NCI-H2107 (cell line): ENCODE measurements at regions not wholly inside any gene's neighbourhood (a gene's known extent, or its start where the extent isn't known, plus 50 kb on each side); places are given as distances from the start of the nearest gene placed in this dataset.

Experiments used
- DNase-seq: peaks from one replicate; lab custom pipeline; 2025; lab: John Stamatoyannopoulos, UW

GRCh38 chr20:60064554-60065196 lies 106.5 kb downstream of the CDH26 start:
- no peak for DNase-seq

- no peak for DNase-seq
Measured at GRCh38 chr20:60065741-60066437, 107.7 kb downstream of the CDH26 start.

- no peak for DNase-seq
Measured at GRCh38 chr20:60066438-60066823, 108.2 kb downstream of the CDH26 start.

- no peak for DNase-seq
Measured at GRCh38 chr20:60068509-60068908, 110.3 kb downstream of the CDH26 start.

GRCh38 chr20:60069656-60070055 lies 111.4 kb downstream of the CDH26 start:
- no peak for DNase-seq

GRCh38 chr20:60070791-60071190 lies 112.6 kb downstream of the CDH26 start:
- DNase-seq = no peak

- DNase-seq = no peak
Measured at GRCh38 chr20:60071965-60072364, 113.7 kb downstream of the CDH26 start.

- no peak for DNase-seq
Measured at GRCh38 chr20:60073086-60073485, 114.9 kb downstream of the CDH26 start.

- no peak for DNase-seq
Measured at GRCh38 chr20:60073504-60073903, 115.3 kb downstream of the CDH26 start.

- DNase-seq = no peak
Measured at GRCh38 chr20:60074276-60074675, 116.1 kb downstream of the CDH26 start.

GRCh38 chr20:60078351-60079250 lies 120.4 kb downstream of the CDH26 start:
- no peak for DNase-seq

- DNase-seq = no peak
Measured at GRCh38 chr20:60080401-60080800, 122.2 kb downstream of the CDH26 start.

GRCh38 chr20:60085551-60086132 lies 127.4 kb downstream of the CDH26 start:
- no peak for DNase-seq

- DNase-seq = no peak
Measured at GRCh38 chr20:60086821-60087562, 128.8 kb downstream of the CDH26 start.

- DNase-seq = no peak
Measured at GRCh38 chr20:60087563-60088105, 129.4 kb downstream of the CDH26 start.

GRCh38 chr20:60088236-60088635 lies 130.0 kb downstream of the CDH26 start:
- no peak for DNase-seq

- DNase-seq = no peak
Measured at GRCh38 chr20:60090631-60091030, 132.4 kb downstream of the CDH26 start.

- DNase-seq = no peak
Measured at GRCh38 chr20:60091305-60091704, 133.1 kb downstream of the CDH26 start.

GRCh38 chr20:60091861-60092260 lies 133.6 kb downstream of the CDH26 start:
- DNase-seq = no peak

- no peak for DNase-seq
Measured at GRCh38 chr20:60092729-60093128, 134.5 kb downstream of the CDH26 start.

- peak; percentile 65 for DNase-seq
Measured at GRCh38 chr20:60095456-60095855, 137.2 kb downstream of the CDH26 start.
